GM12878 (cell line): ENCODE measurements at regions not wholly inside any gene's neighbourhood (a gene's known extent, or its start where the extent isn't known, plus 50 kb on each side); places are given as distances from the start of the nearest gene placed in this dataset.

Source experiments
- ATAC-seq: fragments of 200-7000 bp; cut with Tn5 transposase; 3 replicates; pipeline ENCODE4 v1.9.1; 2020; ENCODE audit warnings: mild to moderate bottlenecking, moderate library complexity
- BruUV-seq: library from RNA; stranded (reverse); fragments of 400-500 nt; replicated peaks from 2 replicates; lab custom pipeline; 2021; lab: Mats Ljungman, UMichigan
- CTCF ChIA-PET: fragments of 300-600 bp; sonication (Branson Sonifier 250); formaldehyde crosslinking; extraction: SDS; loops from one replicate; lab custom pipeline; 2021; ENCODE audit warnings: inconsistent platforms; lab: Yijun Ruan, JAX
- POLR2A ChIA-PET: fragments of 350-600 bp; formaldehyde crosslinking; extraction: SDS; loops from one replicate; lab custom pipeline; 2021; ENCODE audit warnings: inconsistent platforms; lab: Charles Lee
- RAD21 ChIA-PET: fragments of 300-600 bp; sonication (Branson Sonifier 250); formaldehyde crosslinking; loops from one replicate; lab custom pipeline; 2023; ENCODE audit warnings: antibody characterized with exemption; ENCODE audit not compliant: unreplicated experiment; lab: Charles Lee
- SMC1A ChIA-PET: fragments of 300-600 bp; sonication (Branson Sonifier 250); formaldehyde crosslinking; loops from one replicate; lab custom pipeline; 2023; ENCODE audit not compliant: unreplicated experiment, uncharacterized antibody; lab: Charles Lee
- DNase-seq: peaks from one replicate; pipeline ENCODE4 v3.0.0-alpha.2; 2011; ENCODE audit warnings: low read depth, low spot score
- FAIRE-seq: peaks from 3 replicates; lab custom pipeline; 2011; peaks lifted over from hg19 to GRCh38; lab: Jason Lieb, UNC
- H2AFZ ChIP-seq: 2 replicates; pipeline ENCODE4 v1.6.0; 2011; ENCODE audit warnings: low read depth, low read length, control low read depth; ENCODE audit not compliant: control insufficient read depth
- H3K27ac ChIP-seq: 2 replicates; pipeline ENCODE4 v1.5.1; 2011; ENCODE audit warnings: control low read depth; ENCODE audit not compliant: control insufficient read depth, insufficient read depth
- H3K27me3 ChIP-seq, 2 experiments: replicated peaks in 1 of 2; 2 replicates each; pipeline versions ENCODE4 v1.6.0 to v1.6.1; 2011; ENCODE audit warnings: low read length in 1 of 2; ENCODE audit not compliant: control insufficient read depth in 2 of 2, insufficient read depth in 2 of 2
- H3K36me3 ChIP-seq, 2 experiments: 2 replicates each; pipeline ENCODE4 v1.5.1; 2011; ENCODE audit warnings: low read length in 1 of 2; ENCODE audit not compliant: control insufficient read depth in 2 of 2, insufficient read depth in 2 of 2
- H3K4me1 ChIP-seq: 2 replicates; pipeline ENCODE4 v1.6.1; 2011; ENCODE audit warnings: mild to moderate bottlenecking, low read length, moderate library complexity, mixed read lengths; ENCODE audit not compliant: control insufficient read depth, insufficient read depth
- H3K4me2 ChIP-seq: 2 replicates; pipeline ENCODE4 v1.6.0; 2011; ENCODE audit warnings: control low read depth; ENCODE audit not compliant: control insufficient read depth, insufficient read depth
- H3K4me3 ChIP-seq: fragments of 200-600 bp; sonication (generic); 2 replicates; pipeline ENCODE4 v1.5.1; 2016
- H3K79me2 ChIP-seq: 2 replicates; pipeline ENCODE4 v1.6.0; 2011; ENCODE audit warnings: low read length; ENCODE audit not compliant: control insufficient read depth, insufficient read depth
- H3K9ac ChIP-seq: 2 replicates; pipeline ENCODE4 v1.8.0; 2011; ENCODE audit warnings: low read length, control low read depth, mixed read lengths; ENCODE audit not compliant: control insufficient read depth, insufficient read depth
- H3K9me3 ChIP-seq: replicated peaks from 3 replicates; pipeline ENCODE4 v1.5.1; 2011; ENCODE audit warnings: mild to moderate bottlenecking, low read length; ENCODE audit not compliant: control insufficient read depth, insufficient read depth
- H4K20me1 ChIP-seq: 2 replicates; pipeline ENCODE4 v1.6.0; 2011; ENCODE audit not compliant: control insufficient read depth, insufficient read depth
- CHD4 ChIP-seq: fragments of 200-600 bp; sonication (generic); IDR thresholded peaks from 2 replicates; pipeline ENCODE4 v1.6.1; 2016; ENCODE audit warnings: mild to moderate bottlenecking
- EZH2 ChIP-seq: IDR thresholded peaks from 2 replicates; pipeline ENCODE4 v1.6.1; 2012; ENCODE audit warnings: low read depth, mild to moderate bottlenecking, control low read depth, inconsistent platforms, low read length, borderline replicate concordance; ENCODE audit not compliant: control insufficient read depth
- FOS ChIP-seq: IDR thresholded peaks from 3 replicates; pipeline ENCODE4 v1.6.1; 2011; ENCODE audit warnings: borderline replicate concordance; ENCODE audit not compliant: insufficient read length; ENCODE audit errors: extremely low read depth
- NFYA ChIP-seq: IDR thresholded peaks from 2 replicates; pipeline ENCODE4 v1.6.1; 2011; ENCODE audit warnings: low read depth, mild to moderate bottlenecking, low read length, improper control_type of control experiment, borderline replicate concordance
- RUNX3 ChIP-seq: IDR thresholded peaks from 2 replicates; pipeline ENCODE4 v1.6.1; 2012; ENCODE audit warnings: low read length, inconsistent platforms
- SMAD1 ChIP-seq: fragments of 450-650 bp; IDR thresholded peaks from 2 replicates; pipeline ENCODE4 v1.6.1; 2018; ENCODE audit warnings: mild to moderate bottlenecking, low read depth; ENCODE audit not compliant: partially characterized antibody
- SMAD5 ChIP-seq: IDR thresholded peaks from 2 replicates; pipeline ENCODE4 v1.6.1; 2016; ENCODE audit warnings: antibody characterized with exemption, low read depth
- SUZ12 ChIP-seq: fragments of 200-600 bp; sonication (generic); IDR thresholded peaks from one replicate; pipeline ENCODE4 v1.6.1; 2018; ENCODE audit warnings: antibody characterized with exemption, mild to moderate bottlenecking; ENCODE audit not compliant: unreplicated experiment
- WGBS: methylation state at CpG from one replicate; pipeline ENCODE4 v1.1.6; 2016; ENCODE audit warnings: low lambda C conversion rate; ENCODE audit not compliant: insufficient replicate concordance, insufficient coverage; ENCODE audit errors: missing lambda C conversion rate; 5-methylcytosine and 5-hydroxymethylcytosine counted together
- in situ Hi-C: fragments of 300-500 bp; cut with MboI; formaldehyde crosslinking; loops from 9 replicates; pipeline ENCODE4 v1.14.3; 2018; ENCODE audit warnings: mixed read lengths
- intact Hi-C: fragments of 100-400 bp; cut with micrococcal nuclease; formaldehyde crosslinking; loops from one replicate; pipeline ENCODE4 v1.14.2; 2022; ENCODE audit not compliant: unreplicated experiment

- no peak for TF ChIP-seq EZH2
- Histone ChIP-seq H3K4me2 (no peak overlapping the region), H3K9me3 (no peaks in the 10 kb centered on the region), H3K27ac (no peak overlapping the region), H3K36me3 (no peaks in the 10 kb centered on the region), H3K9ac (no peak overlapping the region), H3K79me2 (no peaks in the 10 kb centered on the region), H3K4me3 (no peak overlapping the region), H3K27me3 (no peaks in the 10 kb centered on the region; a peak in 1 of 4 replicates), H4K20me1 (no peaks in the 10 kb centered on the region), H3K4me1 (no peaks in the 10 kb centered on the region), H2AFZ (no peak overlapping the region)
- DNase-seq (no peak), FAIRE-seq (no peak), ATAC-seq (no peak)
- WGBS, result 4% methylated on average over 1 of the region's 1 CpG
- ChIA-PET POLR2A (no interaction called here), RAD21 (interaction anchor here (0.7 kb wide), 1 partner anchor 543 kb away, joined by 3 read pairs; no protein-coding TSS in a partner anchor), CTCF (no interaction called here), SMC1A (no interaction called here)
- intact Hi-C loops (no loop called here), in situ Hi-C loops (no loop called here)
- no TSS peak for BruUV-seq
Observed at GRCh38 chr7:17557251-17557671, 258.8 kb downstream of the AHR start.

- ATAC-seq (no peak), DNase-seq (no peak), FAIRE-seq (no peak)
- H4K20me1 ChIP-seq, result no peaks in the 10 kb centered on the region
- H3K4me3 ChIP-seq, result no peak overlapping the region
- no peaks in the 10 kb centered on the region for H3K4me1 ChIP-seq
- no peak for TF ChIP-seq RUNX3
- no peak for TF ChIP-seq SMAD5
- TF ChIP-seq FOS, result no peak
- TF ChIP-seq SMAD1, result no peak
- no peak for TF ChIP-seq SUZ12
- TF ChIP-seq CHD4, result no peak
- no peak for TF ChIP-seq NFYA
- H3K9me3 ChIP-seq, result no peaks in the 10 kb centered on the region
- ChIA-PET RAD21 (interaction anchor here (0.7 kb wide), 1 partner anchor 544 kb away, joined by 3 read pairs; no protein-coding TSS in a partner anchor), CTCF (no interaction called here), POLR2A (no interaction called here), SMC1A (no interaction called here)
- H3K9ac ChIP-seq, result no peak overlapping the region
- H2AFZ ChIP-seq, result no peak overlapping the region
- intact Hi-C loops, result no loop called here
- BruUV-seq, result no TSS peak
- no peaks in the 10 kb centered on the region for H3K79me2 ChIP-seq
- in situ Hi-C loops, result no loop called here
- no peaks in the 10 kb centered on the region; a peak in 1 of 4 replicates for H3K27me3 ChIP-seq
- no peak overlapping the region for H3K4me2 ChIP-seq
- WGBS, result 30% methylated on average over 4 of the region's 4 CpGs
- H3K27ac ChIP-seq, result no peak overlapping the region
- no peaks in the 10 kb centered on the region for H3K36me3 ChIP-seq
Observed at GRCh38 chr7:17558135-17558534, 259.7 kb downstream of the AHR start.
